H9 (cell line): ENCODE measurements at regions not wholly inside any gene's neighbourhood (a gene's known extent, or its start where the extent isn't known, plus 50 kb on each side); places are given as distances from the start of the nearest gene placed in this dataset.

ENCODE experiments used
- DNase-seq: peaks from one replicate; pipeline ENCODE4 v3.0.0-alpha.2; 2017
- H2AFZ ChIP-seq: one replicate; pipeline ENCODE4 v1.6.1; 2013; ENCODE audit warnings: mild to moderate bottlenecking, low read length, control low read depth, moderate library complexity
- H2AK5ac ChIP-seq: 2 replicates; pipeline ENCODE4 v1.6.1; 2013; ENCODE audit warnings: low read length, control low read depth, mixed read lengths; ENCODE audit not compliant: insufficient read length
- H2BK120ac ChIP-seq: one replicate; pipeline ENCODE4 v1.6.1; 2013; ENCODE audit warnings: low read depth, mild to moderate bottlenecking, low read length, control low read depth, inconsistent platforms; ENCODE audit not compliant: poor library complexity, severe bottlenecking
- H2BK12ac ChIP-seq: 2 replicates; pipeline ENCODE4 v1.6.1; 2013; ENCODE audit warnings: low read length, control low read depth, mixed read lengths, low read depth; ENCODE audit not compliant: insufficient read length
- H2BK15ac ChIP-seq: 2 replicates; pipeline ENCODE4 v1.6.1; 2013; ENCODE audit warnings: low read depth, low read length, control low read depth
- H2BK20ac ChIP-seq: one replicate; pipeline ENCODE4 v1.6.1; 2013; ENCODE audit warnings: low read depth, mild to moderate bottlenecking, low read length, control low read depth, inconsistent platforms; ENCODE audit not compliant: poor library complexity, severe bottlenecking
- H2BK5ac ChIP-seq: 2 replicates; pipeline ENCODE4 v1.6.1; 2013; ENCODE audit warnings: low read length, control low read depth, mixed read lengths; ENCODE audit not compliant: insufficient read length
- H3K14ac ChIP-seq: 2 replicates; pipeline ENCODE4 v1.6.1; 2013; ENCODE audit warnings: low read length, control low read depth; ENCODE audit not compliant: insufficient read depth
- H3K18ac ChIP-seq: 2 replicates; pipeline ENCODE4 v1.6.1; 2013; ENCODE audit warnings: low read depth, mild to moderate bottlenecking, mixed read lengths, low read length, control low read depth; ENCODE audit not compliant: insufficient read length
- H3K23ac ChIP-seq: 2 replicates; pipeline ENCODE4 v1.6.1; 2013; ENCODE audit warnings: low read length, control low read depth, mixed read lengths, low read depth; ENCODE audit not compliant: insufficient read length
- H3K23me2 ChIP-seq: 2 replicates; pipeline ENCODE4 v1.6.1; 2013; ENCODE audit warnings: low read depth, mild to moderate bottlenecking, mixed read lengths, low read length, control low read depth; ENCODE audit not compliant: insufficient read length, poor library complexity, severe bottlenecking
- H3K27ac ChIP-seq: 2 replicates; pipeline ENCODE4 v1.5.1; 2013; ENCODE audit warnings: low read length, control low read depth, mixed read lengths, low read depth; ENCODE audit not compliant: insufficient read length
- H3K27me3 ChIP-seq: 2 replicates; pipeline ENCODE4 v1.6.1; 2013; ENCODE audit warnings: low read length, control low read depth, inconsistent platforms; ENCODE audit not compliant: insufficient read depth
- H3K4ac ChIP-seq: 2 replicates; pipeline ENCODE4 v1.6.1; 2013; ENCODE audit warnings: low read depth, mild to moderate bottlenecking, control low read depth, inconsistent platforms, low read length, moderate library complexity
- H3K4me1 ChIP-seq: 2 replicates; pipeline ENCODE4 v1.6.1; 2013; ENCODE audit warnings: low read length, control low read depth, inconsistent platforms; ENCODE audit not compliant: insufficient read depth
- H3K4me2 ChIP-seq: 2 replicates; pipeline ENCODE4 v1.6.1; 2013; ENCODE audit warnings: low read length, control low read depth, mixed read lengths; ENCODE audit not compliant: insufficient read length, insufficient read depth
- H3K56ac ChIP-seq: 2 replicates; pipeline ENCODE4 v1.6.1; 2013; ENCODE audit warnings: low read depth, mild to moderate bottlenecking, mixed read lengths, low read length, control low read depth; ENCODE audit not compliant: insufficient read length
- H3K79me1 ChIP-seq: 2 replicates; pipeline ENCODE4 v1.6.1; 2013; ENCODE audit warnings: low read depth, mild to moderate bottlenecking, moderate library complexity, low read length, control low read depth, inconsistent platforms; ENCODE audit not compliant: insufficient read depth, poor library complexity, severe bottlenecking
- H3K79me2 ChIP-seq: 2 replicates; pipeline ENCODE4 v1.6.1; 2013; ENCODE audit warnings: low read length, control low read depth, inconsistent platforms; ENCODE audit not compliant: insufficient read depth
- H3K9ac ChIP-seq: 2 replicates; pipeline ENCODE4 v1.6.1; 2013; ENCODE audit warnings: low read length, control low read depth, mixed read lengths; ENCODE audit not compliant: insufficient read length; ENCODE audit errors: extremely low read depth
- H3K9me3 ChIP-seq: one replicate; pipeline ENCODE4 v1.6.1; 2013; ENCODE audit warnings: low read depth, low read length, inconsistent platforms; ENCODE audit not compliant: control insufficient read depth
- H3T11ph ChIP-seq: one replicate; pipeline ENCODE4 v1.6.1; 2013; ENCODE audit warnings: mild to moderate bottlenecking, low read length, control low read depth, inconsistent platforms
- H4K20me1 ChIP-seq: one replicate; pipeline ENCODE4 v1.6.1; 2013; ENCODE audit not compliant: control insufficient read depth, insufficient read length, insufficient read depth
- H4K5ac ChIP-seq: 2 replicates; pipeline ENCODE4 v1.6.1; 2013; ENCODE audit warnings: low read depth, mild to moderate bottlenecking, mixed read lengths, low read length, control low read depth; ENCODE audit not compliant: insufficient read length
- H4K8ac ChIP-seq: replicated peaks from 2 replicates; pipeline ENCODE4 v1.6.1; 2013; ENCODE audit warnings: low read length, control low read depth, mixed read lengths, low read depth; ENCODE audit not compliant: insufficient read length
- H4K91ac ChIP-seq: 2 replicates; pipeline ENCODE4 v1.6.1; 2013; ENCODE audit warnings: low read depth, mild to moderate bottlenecking, moderate library complexity, mixed read lengths, low read length, control low read depth; ENCODE audit not compliant: insufficient read length
- H3K27ac Mint-ChIP-seq, 3 experiments: 2 replicates in 2 of 3; 3 replicates in 1 of 3; pipeline ENCODE4 v1.8.0; 2020 to 2021; ENCODE audit warnings: mixed read lengths in 3 of 3, mild to moderate bottlenecking in 1 of 3, moderate library complexity in 1 of 3
- H3K27me3 Mint-ChIP-seq: 2 replicates; pipeline ENCODE4 v1.8.0; 2021; ENCODE audit warnings: low read depth, mild to moderate bottlenecking, moderate library complexity, mixed read lengths
- H3K36me3 Mint-ChIP-seq, 3 experiments: 2 replicates in 2 of 3; 3 replicates in 1 of 3; pipeline ENCODE4 v1.8.0; 2020 to 2021; ENCODE audit warnings: low read depth in 3 of 3, mixed read lengths in 3 of 3; ENCODE audit not compliant: insufficient read depth in 1 of 3
- H3K4me1 Mint-ChIP-seq, 2 experiments: 2 replicates each; pipeline ENCODE4 v1.8.0; 2020; ENCODE audit warnings: mixed read lengths in 2 of 2
- H3K4me3 Mint-ChIP-seq, 2 experiments: 2 replicates in 1 of 2; 3 replicates in 1 of 2; pipeline ENCODE4 v1.8.0; 2020 to 2021; ENCODE audit warnings: mild to moderate bottlenecking in 2 of 2, mixed read lengths in 2 of 2, moderate library complexity in 1 of 2
- H3K9me3 Mint-ChIP-seq, 2 experiments: 2 replicates in 1 of 2; 3 replicates in 1 of 2; pipeline ENCODE4 v1.8.0; 2020; ENCODE audit warnings: mild to moderate bottlenecking in 2 of 2, mixed read lengths in 2 of 2, moderate library complexity in 1 of 2
- WGBS: extraction: QIAGEN DNeasy Blood & Tissue Kit; methylation state at CpG from one replicate; pipeline ENCODE4 v1.1.7; 2013; ENCODE audit warnings: missing lambda C conversion rate, low lambda C conversion rate, mixed read lengths; ENCODE audit not compliant: insufficient read length; ENCODE audit errors: extremely low coverage; 5-methylcytosine and 5-hydroxymethylcytosine counted together
- TF ChIP-seq, protein P1 (sequence below): fragments of 200-600 bp; sonication (generic); conservative IDR thresholded peaks from 3 replicates; pipeline ENCODE4 v1.8.0; 2021; ENCODE audit warnings: antibody characterized with exemption, mild to moderate bottlenecking

DNA sequence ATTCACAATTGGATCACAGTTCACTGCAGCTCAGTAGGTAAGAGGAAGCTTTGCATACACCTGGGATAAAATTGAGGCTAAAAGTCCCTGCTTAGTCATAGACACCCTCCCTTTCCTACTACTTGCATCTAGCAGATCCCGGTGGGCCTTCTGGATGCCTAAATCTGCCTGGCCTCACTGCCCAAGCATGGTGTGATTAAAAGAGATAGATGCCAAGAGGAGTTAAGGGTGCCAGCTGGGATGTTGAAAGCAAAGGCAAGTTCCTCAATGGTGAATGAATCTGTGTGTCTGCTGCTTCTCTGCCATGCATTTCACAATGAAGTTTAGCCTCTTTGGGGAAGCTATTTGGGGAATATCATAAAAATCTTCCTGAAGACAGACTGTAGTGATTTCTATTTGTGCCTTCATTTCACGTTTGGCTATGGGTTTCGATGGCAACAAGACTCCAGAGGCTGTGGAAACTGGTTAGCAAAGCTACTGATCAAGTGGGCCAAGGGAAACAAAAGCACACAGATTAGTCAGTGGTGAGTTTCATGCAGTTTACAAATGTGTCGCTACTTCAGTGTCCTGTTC, 534.0 kb downstream of the ANKRD50 start:
- no peaks in the 10 kb centered on the region for H4K20me1 ChIP-seq
- H3K27me3 Mint-ChIP-seq: no peaks in the 10 kb centered on the region; the same call in 1 of the 2 replicates
- H3K27me3 ChIP-seq: no peaks in the 10 kb centered on the region
- no peak overlapping the region for H2AK5ac ChIP-seq
- H3T11ph ChIP-seq: no peak overlapping the region
- no peak overlapping the region for H3K4ac ChIP-seq
- H4K91ac ChIP-seq: no peak overlapping the region
- peaks cover 0 to 3% of the 10 kb centered on the region in 2 experiments; a peak in 2 of 5 replicates for H3K9me3 Mint-ChIP-seq
- H3K9ac ChIP-seq: no peak overlapping the region
- H2BK12ac ChIP-seq: no peak overlapping the region
- no peak overlapping the region for H3K4me2 ChIP-seq
- H3K18ac ChIP-seq: no peak overlapping the region
- H3K27ac Mint-ChIP-seq: no peak overlapping the region
- no peak overlapping the region for H3K56ac ChIP-seq
- H4K5ac ChIP-seq: no peak overlapping the region
- no peak overlapping the region for H4K8ac ChIP-seq
- H3K14ac ChIP-seq: no peak overlapping the region
- no peaks in the 10 kb centered on the region; the same call in 1 of the 2 replicates for H3K79me2 ChIP-seq
- WGBS: no CpG with 5 or more reads among the region's 4 CpGs
- no peak overlapping the region for H3K4me3 Mint-ChIP-seq
- H3K4me1 Mint-ChIP-seq: peaks cover 6% of the 10 kb centered on the region in 2 experiments
- no peak overlapping the region for H3K23ac ChIP-seq
- no peak overlapping the region for H2AFZ ChIP-seq
- no peak overlapping the region for H2BK20ac ChIP-seq
- TF ChIP-seq, protein P1, sequence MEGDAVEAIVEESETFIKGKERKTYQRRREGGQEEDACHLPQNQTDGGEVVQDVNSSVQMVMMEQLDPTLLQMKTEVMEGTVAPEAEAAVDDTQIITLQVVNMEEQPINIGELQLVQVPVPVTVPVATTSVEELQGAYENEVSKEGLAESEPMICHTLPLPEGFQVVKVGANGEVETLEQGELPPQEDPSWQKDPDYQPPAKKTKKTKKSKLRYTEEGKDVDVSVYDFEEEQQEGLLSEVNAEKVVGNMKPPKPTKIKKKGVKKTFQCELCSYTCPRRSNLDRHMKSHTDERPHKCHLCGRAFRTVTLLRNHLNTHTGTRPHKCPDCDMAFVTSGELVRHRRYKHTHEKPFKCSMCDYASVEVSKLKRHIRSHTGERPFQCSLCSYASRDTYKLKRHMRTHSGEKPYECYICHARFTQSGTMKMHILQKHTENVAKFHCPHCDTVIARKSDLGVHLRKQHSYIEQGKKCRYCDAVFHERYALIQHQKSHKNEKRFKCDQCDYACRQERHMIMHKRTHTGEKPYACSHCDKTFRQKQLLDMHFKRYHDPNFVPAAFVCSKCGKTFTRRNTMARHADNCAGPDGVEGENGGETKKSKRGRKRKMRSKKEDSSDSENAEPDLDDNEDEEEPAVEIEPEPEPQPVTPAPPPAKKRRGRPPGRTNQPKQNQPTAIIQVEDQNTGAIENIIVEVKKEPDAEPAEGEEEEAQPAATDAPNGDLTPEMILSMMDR: no peak
- H2BK120ac ChIP-seq: no peak overlapping the region
- H3K27ac ChIP-seq: no peak overlapping the region
- no peak for DNase-seq
- H3K4me1 ChIP-seq: no peaks in the 10 kb centered on the region
- no peak overlapping the region for H2BK15ac ChIP-seq
- H3K36me3 Mint-ChIP-seq: peaks cover 0 to 4% (median 3%) of the 10 kb centered on the region in 3 experiments; a peak in 5 of 7 replicates
- no peaks in the 10 kb centered on the region for H3K23me2 ChIP-seq
- no peak overlapping the region for H2BK5ac ChIP-seq
- no peaks in the 10 kb centered on the region for H3K9me3 ChIP-seq
- H3K79me1 ChIP-seq: no peaks in the 10 kb centered on the region
